Left ventricle myocardium inferior (tissue), 1 donor: ENCODE measurements at regions not wholly inside any gene's neighbourhood (a gene's known extent, or its start where the extent isn't known, plus 50 kb on each side); places are given as distances from the start of the nearest gene placed in this dataset.
"Not testable (repeated sequence)": the region's sequence is repeated elsewhere in the genome, so short reads cannot be mapped to it uniquely, and the experiment has no call there.

Source experiments
- DNase-seq: peaks from one replicate; pipeline ENCODE4 v3.0.0-alpha.2; 2020
- H3K27ac ChIP-seq: fragments of 200-600 bp; replicated peaks from 2 replicates; pipeline ENCODE4 v1.8.0; 2021
- H3K27me3 ChIP-seq: fragments of 200-600 bp; 2 replicates; pipeline ENCODE4 v1.8.0; 2021; ENCODE audit warnings: low read depth
- H3K36me3 ChIP-seq: fragments of 200-600 bp; 2 replicates; pipeline ENCODE4 v1.8.0; 2021
- H3K4me1 ChIP-seq: fragments of 200-600 bp; 2 replicates; pipeline ENCODE4 v1.8.0; 2021
- H3K4me3 ChIP-seq: fragments of 200-600 bp; 2 replicates; pipeline ENCODE4 v1.8.0; 2021; ENCODE audit warnings: mild to moderate bottlenecking, moderate library complexity
- H3K9me3 ChIP-seq: fragments of 200-600 bp; replicated peaks from 2 replicates; pipeline ENCODE4 v1.8.0; 2021
- CTCF ChIP-seq: fragments of 200-600 bp; IDR thresholded peaks from 2 replicates; pipeline ENCODE4 v1.8.0; 2021; ENCODE audit warnings: antibody characterized with exemption, mild to moderate bottlenecking, borderline replicate concordance
- intact Hi-C: fragments of 100-400 bp; cut with micrococcal nuclease; formaldehyde crosslinking; loops from one replicate; pipeline ENCODE4 v1.11.0; 2022
- donor health status: DM: no; HTN: yes; CAD: no; lungs with severe emphysema.

- no peak for DNase-seq
- no peak for TF ChIP-seq CTCF
- Histone ChIP-seq H3K4me1 (no peaks in the 10 kb centered on the region), H3K27ac (no peak overlapping the region), H3K4me3 (no peak overlapping the region), H3K36me3 (no peaks in the 10 kb centered on the region), H3K9me3 (no peaks in the 10 kb centered on the region), H3K27me3 (peaks cover 46% of the 10 kb centered on the region)
- intact Hi-C loops: no loop called here
These were observed 329.3 kb downstream of the FGFR2 start for GRCh38 chr10:121268863-121269432.

- no peaks in the 10 kb centered on the region for H3K4me1 ChIP-seq
- no peak overlapping the region for H3K4me3 ChIP-seq
- no peaks in the 10 kb centered on the region for H3K9me3 ChIP-seq
- no peaks in the 10 kb centered on the region for H3K36me3 ChIP-seq
- H3K27ac ChIP-seq: no peak overlapping the region
- peaks cover 51% of the 10 kb centered on the region for H3K27me3 ChIP-seq
- no peak for DNase-seq
- intact Hi-C loops: no loop called here
- no peak for TF ChIP-seq CTCF
These were observed 327.3 kb downstream of the FGFR2 start for GRCh38 chr10:121270906-121271305.

- no peak for TF ChIP-seq CTCF
- intact Hi-C loops: no loop called here
- peaks cover 34% of the 10 kb centered on the region for H3K27me3 ChIP-seq
- no peak overlapping the region for H3K27ac ChIP-seq
- DNase-seq: no peak
- peaks cover 6% of the 10 kb centered on the region for H3K9me3 ChIP-seq
- H3K36me3 ChIP-seq: no peaks in the 10 kb centered on the region
- no peak overlapping the region for H3K4me3 ChIP-seq
- H3K4me1 ChIP-seq: no peaks in the 10 kb centered on the region
These were observed 322.2 kb downstream of the FGFR2 start for GRCh38 chr10:121276046-121276445.

- H3K4me3 ChIP-seq: no peak overlapping the region
- intact Hi-C loops: no loop called here
- no peak for TF ChIP-seq CTCF
These were observed 321.4 kb downstream of the FGFR2 start for GRCh38 chr10:121276822-121277221.

GRCh38 chr10:121278386-121278785, 319.9 kb downstream of the FGFR2 start:
- H3K36me3 ChIP-seq, H3K27ac ChIP-seq, H3K4me3 ChIP-seq, H3K4me1 ChIP-seq, DNase-seq, intact Hi-C loops, H3K9me3 ChIP-seq: not testable (repeated sequence)
- peaks cover 11% of the 10 kb centered on the region for H3K27me3 ChIP-seq

More at GRCh38 chr10:121276822-121277221, 321.4 kb downstream of the FGFR2 start:
- DNase-seq: no peak
- Histone ChIP-seq H3K4me1 (no peaks in the 10 kb centered on the region), H3K9me3 (peaks cover 6% of the 10 kb centered on the region), H3K27me3 (peaks cover 27% of the 10 kb centered on the region), H3K27ac (no peak overlapping the region), H3K36me3 (no peaks in the 10 kb centered on the region)

- no peak for DNase-seq
- Histone ChIP-seq H3K27ac (no peak overlapping the region), H3K9me3 (peaks cover 6% of the 10 kb centered on the region), H3K4me1 (peaks cover 13% of the 10 kb centered on the region), H3K27me3 (no peaks in the 10 kb centered on the region), H3K4me3 (no peak overlapping the region), H3K36me3 (no peaks in the 10 kb centered on the region)
- intact Hi-C loops: no loop called here
- no peak for TF ChIP-seq CTCF
These were observed 316.7 kb downstream of the FGFR2 start for GRCh38 chr10:121281576-121281975.
